Large intestine (tissue), 3 donors: ENCODE measurements at regions not wholly inside any gene's neighbourhood (a gene's known extent, or its start where the extent isn't known, plus 50 kb on each side); places are given as distances from the start of the nearest gene placed in this dataset.

ENCODE experiments used
- DNase-seq, 2 donors: peaks; one replicate each; pipeline versions ENCODE4 v3.0.0 to v3.0.0-alpha.2; 2013
- H3K27ac ChIP-seq: one replicate; pipeline ENCODE4 v1.5.1; 2013; ENCODE audit warnings: low read length
- H3K27me3 ChIP-seq: 2 replicates; pipeline ENCODE4 v1.6.1; 2013; ENCODE audit warnings: low read length; ENCODE audit not compliant: control insufficient read depth, insufficient read depth
- H3K36me3 ChIP-seq: 2 replicates; pipeline ENCODE4 v1.6.1; 2013; ENCODE audit warnings: low read length; ENCODE audit not compliant: control insufficient read depth, insufficient read depth
- H3K4me1 ChIP-seq: one replicate; pipeline ENCODE4 v1.6.1; 2013; ENCODE audit warnings: low read length; ENCODE audit not compliant: control insufficient read depth, insufficient read depth
- H3K4me3 ChIP-seq: one replicate; pipeline ENCODE4 v1.5.1; 2013; ENCODE audit warnings: low read length
- H3K9me3 ChIP-seq: one replicate; pipeline ENCODE4 v1.6.1; 2013; ENCODE audit warnings: mild to moderate bottlenecking, low read depth, low read length, moderate library complexity; ENCODE audit not compliant: control insufficient read depth
- WGBS: methylation state at CpG from one replicate; pipeline ENCODE4 v1.1.5; 2013; ENCODE audit warnings: low lambda C conversion rate; ENCODE audit not compliant: insufficient coverage; 5-methylcytosine and 5-hydroxymethylcytosine counted together

DNA sequence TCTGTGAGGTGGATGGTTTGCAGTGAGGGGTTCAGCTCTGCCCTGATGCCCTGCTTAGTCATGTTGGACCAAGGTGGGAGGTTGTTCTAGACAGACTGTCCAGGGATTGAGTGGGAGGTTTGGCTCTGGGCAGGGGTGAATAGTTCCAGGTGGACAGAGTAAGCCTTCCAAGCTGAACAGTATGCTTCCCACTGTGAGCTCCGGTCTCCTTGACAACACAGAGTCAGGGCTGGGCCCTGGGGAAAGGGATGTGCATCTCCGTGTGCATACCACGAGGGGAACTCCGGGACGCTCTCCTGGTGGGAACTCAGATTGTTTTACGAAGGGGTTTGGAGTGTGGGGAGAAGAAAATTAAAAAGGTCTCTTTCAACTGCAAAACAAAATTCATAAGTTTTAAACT, 174.7 kb downstream of the DHX35 start:
- no peak overlapping the region for H3K4me3 ChIP-seq
- no peaks in the 10 kb centered on the region for H3K4me1 ChIP-seq
- no peak for DNase-seq
- no peak overlapping the region for H3K27ac ChIP-seq
- H3K27me3 ChIP-seq = no peaks in the 10 kb centered on the region
- H3K9me3 ChIP-seq = no peaks in the 10 kb centered on the region
- H3K36me3 ChIP-seq = no peaks in the 10 kb centered on the region
- no CpG with 5 or more reads among the region's 6 CpGs for WGBS

GRCh38 chr20:39135885-39136544, 173.9 kb downstream of the DHX35 start:
- H3K9me3 ChIP-seq = no peaks in the 10 kb centered on the region
- no CpG with 5 or more reads among the region's 15 CpGs for WGBS
- no peak overlapping the region for H3K27ac ChIP-seq
- no peaks in the 10 kb centered on the region for H3K27me3 ChIP-seq
- H3K4me3 ChIP-seq = no peak overlapping the region
- H3K36me3 ChIP-seq = no peaks in the 10 kb centered on the region
- DNase-seq = no peak
- no peaks in the 10 kb centered on the region for H3K4me1 ChIP-seq

- H3K4me1 ChIP-seq = no peaks in the 10 kb centered on the region
- no peaks in the 10 kb centered on the region for H3K36me3 ChIP-seq
- H3K27me3 ChIP-seq = no peaks in the 10 kb centered on the region
- no peak overlapping the region for H3K27ac ChIP-seq
- no peaks in the 10 kb centered on the region for H3K9me3 ChIP-seq
- WGBS = no CpG with 5 or more reads among the region's 4 CpGs
- DNase-seq = no peak
- no peak overlapping the region for H3K4me3 ChIP-seq
Measured at GRCh38 chr20:39133201-39133600, 171.1 kb downstream of the DHX35 start.

GRCh38 chr20:39132511-39132910, 170.4 kb downstream of the DHX35 start:
- Histone ChIP-seq H3K9me3 (no peaks in the 10 kb centered on the region), H3K36me3 (no peaks in the 10 kb centered on the region), H3K27ac (no peak overlapping the region), H3K27me3 (no peaks in the 10 kb centered on the region), H3K4me3 (no peak overlapping the region), H3K4me1 (no peaks in the 10 kb centered on the region)
- no peak for DNase-seq
- 100% methylated on average over 1 of the region's 5 CpGs for WGBS

DNA sequence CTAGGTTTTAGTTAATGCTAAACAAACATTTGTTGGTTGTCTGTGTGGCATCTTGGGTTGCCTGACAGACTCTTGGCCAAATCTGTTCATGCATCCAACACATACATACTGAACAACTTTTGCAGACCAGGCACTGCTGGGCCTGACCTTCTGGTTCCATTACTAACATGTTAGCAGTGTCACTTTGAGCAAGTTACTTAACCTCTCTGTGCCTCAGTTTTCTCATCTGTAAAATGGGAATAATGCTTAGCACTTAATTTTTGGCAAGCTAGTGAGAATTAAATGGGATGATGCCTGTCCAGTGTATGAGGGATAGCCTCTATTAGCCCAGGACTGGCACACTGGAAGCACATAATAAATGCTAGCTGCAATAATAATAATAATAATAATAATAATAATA, 169.9 kb downstream of the DHX35 start:
- H3K36me3 ChIP-seq = no peaks in the 10 kb centered on the region
- no peaks in the 10 kb centered on the region for H3K4me1 ChIP-seq
- H3K9me3 ChIP-seq = no peaks in the 10 kb centered on the region
- no peak overlapping the region for H3K4me3 ChIP-seq
- no peak overlapping the region for H3K27ac ChIP-seq
- no peaks in the 10 kb centered on the region for H3K27me3 ChIP-seq
- no peak for DNase-seq

- DNase-seq = no peak
- Histone ChIP-seq H3K4me1 (no peaks in the 10 kb centered on the region), H3K27ac (no peak overlapping the region), H3K27me3 (no peaks in the 10 kb centered on the region), H3K4me3 (no peak overlapping the region), H3K36me3 (no peaks in the 10 kb centered on the region), H3K9me3 (no peaks in the 10 kb centered on the region)
- WGBS = 70% methylated on average over 3 of the region's 12 CpGs
Measured at GRCh38 chr20:39130627-39131026, 168.5 kb downstream of the DHX35 start.

DNA sequence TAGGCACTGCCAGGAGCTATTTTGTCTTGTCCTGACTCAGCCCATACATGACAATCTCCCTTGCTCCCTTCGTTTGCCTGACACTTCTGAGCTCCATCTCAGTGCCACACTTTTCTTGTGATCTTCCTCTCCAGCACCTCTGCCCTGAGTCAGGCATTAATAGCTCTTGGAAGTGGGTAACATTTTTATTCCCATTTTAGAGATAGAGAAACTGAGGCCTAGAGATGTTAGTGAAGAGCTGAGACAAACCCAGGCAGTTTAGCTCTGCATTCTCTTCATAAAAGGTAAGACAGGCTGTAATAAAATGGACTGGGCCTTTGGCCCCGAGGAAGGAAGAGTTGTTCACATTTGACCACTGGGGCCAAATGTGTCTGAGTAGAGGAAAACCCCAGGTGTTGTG, 167.4 kb downstream of the DHX35 start:
- Histone ChIP-seq H3K27ac (no peak overlapping the region), H3K27me3 (no peaks in the 10 kb centered on the region), H3K9me3 (no peaks in the 10 kb centered on the region), H3K4me3 (no peak overlapping the region), H3K4me1 (no peaks in the 10 kb centered on the region), H3K36me3 (no peaks in the 10 kb centered on the region)
- 100% methylated on average over 1 of the region's 2 CpGs for WGBS
- no peak for DNase-seq

DNA sequence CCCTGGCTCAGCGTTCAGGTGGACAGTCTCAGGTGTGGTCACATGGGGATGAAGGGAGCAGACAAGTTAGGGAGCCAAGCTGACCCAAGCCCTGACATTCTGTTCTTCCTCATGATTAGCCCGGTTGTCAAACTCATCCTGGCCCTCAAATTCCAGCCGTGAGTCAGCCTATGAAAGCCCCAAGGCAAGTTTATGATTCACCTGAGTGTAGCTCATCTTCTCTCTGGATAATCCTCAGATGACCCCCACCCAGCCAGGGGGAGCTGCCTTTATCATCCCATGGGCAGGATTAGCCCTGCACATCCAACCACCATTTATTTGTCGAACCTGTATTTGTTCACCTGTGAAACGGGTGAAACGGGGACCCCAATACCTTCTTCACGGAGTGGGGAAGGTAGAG, 161.9 kb downstream of the DHX35 start:
- H3K27me3 ChIP-seq = peaks cover 3% of the 10 kb centered on the region
- H3K27ac ChIP-seq = no peak overlapping the region
- no peak overlapping the region for H3K4me3 ChIP-seq
- DNase-seq = no peak
- H3K4me1 ChIP-seq = no peaks in the 10 kb centered on the region
- no CpG with 5 or more reads among the region's 7 CpGs for WGBS
- no peaks in the 10 kb centered on the region for H3K36me3 ChIP-seq
- H3K9me3 ChIP-seq = no peaks in the 10 kb centered on the region

DNA sequence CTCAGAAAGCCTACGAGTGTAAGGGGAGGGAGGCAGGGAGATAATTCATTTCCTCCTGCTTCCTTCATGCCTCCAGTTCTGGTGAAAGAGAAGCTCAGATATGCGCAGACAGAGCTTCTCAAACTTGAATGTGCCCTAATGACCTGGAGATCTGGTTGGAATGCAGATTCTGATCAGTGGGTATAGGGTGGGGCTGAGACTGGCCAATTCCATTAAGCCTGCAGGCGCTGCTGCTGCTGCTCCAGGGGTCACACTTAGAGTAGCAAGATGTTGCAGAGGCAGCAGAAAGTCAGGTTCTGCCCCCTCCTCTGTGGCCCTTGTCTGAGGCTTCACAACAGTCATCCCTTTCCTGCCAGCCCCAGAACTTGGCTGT, 161.0 kb downstream of the DHX35 start:
- no CpG with 5 or more reads among the region's 3 CpGs for WGBS
- no peak overlapping the region for H3K27ac ChIP-seq
- H3K9me3 ChIP-seq = no peaks in the 10 kb centered on the region
- H3K27me3 ChIP-seq = peaks cover 3% of the 10 kb centered on the region
- no peaks in the 10 kb centered on the region for H3K36me3 ChIP-seq
- no peak for DNase-seq
- H3K4me3 ChIP-seq = no peak overlapping the region
- H3K4me1 ChIP-seq = no peaks in the 10 kb centered on the region

GRCh38 chr20:39117491-39117890, 155.3 kb downstream of the DHX35 start:
- Histone ChIP-seq H3K4me3 (no peak overlapping the region), H3K9me3 (no peaks in the 10 kb centered on the region), H3K4me1 (no peaks in the 10 kb centered on the region), H3K27ac (no peak overlapping the region), H3K27me3 (no peaks in the 10 kb centered on the region), H3K36me3 (no peaks in the 10 kb centered on the region)
- DNase-seq = no peak

- DNase-seq = no peak
- Histone ChIP-seq H3K36me3 (no peaks in the 10 kb centered on the region), H3K4me1 (no peaks in the 10 kb centered on the region), H3K27ac (no peak overlapping the region), H3K4me3 (no peak overlapping the region), H3K27me3 (peaks cover 6% of the 10 kb centered on the region), H3K9me3 (no peaks in the 10 kb centered on the region)
- no CpG with 5 or more reads among the region's 2 CpGs for WGBS
Measured at GRCh38 chr20:39116020-39116419, 153.9 kb downstream of the DHX35 start.
